ENCODE measurements at regions not wholly inside any gene's neighbourhood (a gene's known extent, or its start where the extent isn't known, plus 50 kb on each side); places are given as distances from the start of the nearest gene placed in this dataset.

DNA sequence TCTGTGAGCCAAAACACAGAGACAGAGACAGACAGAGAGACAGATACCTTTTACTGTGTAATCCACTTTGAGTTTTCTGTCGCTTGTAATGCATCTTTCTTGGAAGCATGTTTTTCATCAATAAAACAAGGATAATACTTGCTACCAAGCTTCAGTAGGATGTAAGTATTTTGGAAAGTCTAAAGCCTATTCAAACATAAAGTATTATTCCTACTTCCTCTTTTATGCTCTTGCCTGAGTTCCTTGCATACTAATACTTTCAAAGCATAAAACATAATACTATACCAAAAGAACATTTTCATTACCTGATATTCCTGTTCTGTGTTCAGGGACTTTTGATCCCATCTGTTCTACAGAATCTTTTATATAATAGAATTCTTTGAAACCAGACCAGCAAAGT is 64.5 kb upstream of the SLC30A5 start:
- Histone ChIP-seq H3K9me3 (no peaks in the 10 kb centered on the region), H3K36me3 (no peaks in the 10 kb centered on the region), H3K4me1 (ENCODE audit: insufficient read depth) (no peaks in the 10 kb centered on the region), H3K27me3 (no peaks in the 10 kb centered on the region), H3K4me3 (no peak overlapping the region), H3K27ac (no peak overlapping the region)
- no peak for TF ChIP-seq POLR2A (IDR thresholded peaks at IDR 0.05)
- 83 to 91% (median 90%) methylated on average over 1 of the region's 1 CpG for whole genome bisulfite sequencing, 3 donors
- intact Hi-C loops (cut with DNase I), result no loop called here
- no peak for DNase-seq

DNA sequence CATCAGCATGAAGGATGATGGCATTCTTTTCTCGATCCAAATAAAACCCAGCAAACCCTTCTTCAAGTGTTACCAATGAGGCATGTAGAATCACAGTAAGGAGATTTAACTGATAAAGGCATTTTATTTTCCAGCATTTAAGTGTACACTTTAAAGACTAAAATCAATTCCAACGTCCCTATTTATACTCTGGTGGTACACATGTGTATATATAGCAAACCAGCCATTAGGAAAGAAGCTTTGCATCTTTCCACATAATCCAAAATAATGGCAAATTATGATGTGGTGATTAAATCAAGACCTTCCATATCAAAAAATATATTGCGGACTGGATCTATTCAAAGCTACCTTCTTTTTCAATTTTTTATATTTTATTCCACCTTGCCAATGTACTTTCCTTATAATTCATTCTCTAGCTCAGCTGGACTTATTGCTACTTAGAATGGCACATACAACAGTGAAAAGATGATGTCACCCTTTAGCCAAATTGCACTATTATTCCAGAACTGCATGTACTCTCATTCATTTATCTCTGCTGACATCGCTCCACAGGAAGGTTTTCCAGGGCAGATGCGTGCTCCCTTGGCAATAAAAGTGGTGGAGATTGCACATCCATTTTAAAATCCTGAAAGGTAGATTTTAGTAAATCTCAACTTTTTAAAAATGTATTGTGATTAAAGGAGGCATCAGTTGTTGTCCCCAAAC is 63.3 kb upstream of the SLC30A5 start:
- TF ChIP-seq, protein P1, sequence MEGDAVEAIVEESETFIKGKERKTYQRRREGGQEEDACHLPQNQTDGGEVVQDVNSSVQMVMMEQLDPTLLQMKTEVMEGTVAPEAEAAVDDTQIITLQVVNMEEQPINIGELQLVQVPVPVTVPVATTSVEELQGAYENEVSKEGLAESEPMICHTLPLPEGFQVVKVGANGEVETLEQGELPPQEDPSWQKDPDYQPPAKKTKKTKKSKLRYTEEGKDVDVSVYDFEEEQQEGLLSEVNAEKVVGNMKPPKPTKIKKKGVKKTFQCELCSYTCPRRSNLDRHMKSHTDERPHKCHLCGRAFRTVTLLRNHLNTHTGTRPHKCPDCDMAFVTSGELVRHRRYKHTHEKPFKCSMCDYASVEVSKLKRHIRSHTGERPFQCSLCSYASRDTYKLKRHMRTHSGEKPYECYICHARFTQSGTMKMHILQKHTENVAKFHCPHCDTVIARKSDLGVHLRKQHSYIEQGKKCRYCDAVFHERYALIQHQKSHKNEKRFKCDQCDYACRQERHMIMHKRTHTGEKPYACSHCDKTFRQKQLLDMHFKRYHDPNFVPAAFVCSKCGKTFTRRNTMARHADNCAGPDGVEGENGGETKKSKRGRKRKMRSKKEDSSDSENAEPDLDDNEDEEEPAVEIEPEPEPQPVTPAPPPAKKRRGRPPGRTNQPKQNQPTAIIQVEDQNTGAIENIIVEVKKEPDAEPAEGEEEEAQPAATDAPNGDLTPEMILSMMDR (IDR thresholded peaks at IDR 0.05), result no peak
- TF ChIP-seq POLR2A (IDR thresholded peaks at IDR 0.05) (no peak), EP300 (IDR thresholded peaks at IDR 0.05) (no peak)
- intact Hi-C loops (cut with DNase I), result no loop called here
- H3K27ac ChIP-seq, result no peak overlapping the region

DNA sequence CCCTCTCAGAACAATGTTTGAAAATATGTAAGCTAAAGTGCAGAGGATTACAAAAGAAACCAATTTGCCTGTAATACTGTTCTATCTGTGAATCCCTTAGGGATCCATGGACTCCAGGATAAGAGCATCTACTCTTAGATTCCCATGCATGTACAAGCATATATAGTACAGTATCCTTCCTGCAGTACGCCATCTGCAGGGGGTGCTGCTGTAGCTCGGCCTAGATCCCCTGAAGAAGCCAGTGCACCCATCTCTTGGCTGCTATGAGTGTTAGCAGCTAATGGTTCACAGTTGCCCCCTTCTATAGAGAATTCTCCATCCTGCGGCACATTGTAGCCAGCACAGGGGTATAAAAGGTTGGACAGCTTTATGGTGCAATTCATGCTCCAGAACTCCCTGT is 61.8 kb upstream of the SLC30A5 start:
- Histone ChIP-seq H3K27ac (no peak overlapping the region), H3K36me3 (no peaks in the 10 kb centered on the region), H3K4me3 (no peak overlapping the region), H3K9me3 (no peaks in the 10 kb centered on the region), H3K27me3 (no peaks in the 10 kb centered on the region), H3K4me1 (ENCODE audit: insufficient read depth) (no peaks in the 10 kb centered on the region)
- WGBS, 3 donors, result 83 to 96% (median 92%) methylated on average over 3 of the region's 3 CpGs
- no peak for DNase-seq
- TF ChIP-seq POLR2A (IDR thresholded peaks at IDR 0.05), result no peak
- intact Hi-C loops (cut with DNase I), result no loop called here

More for the DNA sequence above, 63.3 kb upstream of the SLC30A5 start:
- H3K9me3 ChIP-seq, result no peaks in the 10 kb centered on the region
- no peak overlapping the region for H3K4me3 ChIP-seq
- no peak for DNase-seq
- no peaks in the 10 kb centered on the region for H3K36me3 ChIP-seq
- H3K27me3 ChIP-seq, result no peaks in the 10 kb centered on the region
- H3K4me1 ChIP-seq (ENCODE audit: insufficient read depth), result no peaks in the 10 kb centered on the region
- 66 to 68% (median 68%) methylated on average over 5 of the region's 5 CpGs for WGBS, 3 donors

DNA sequence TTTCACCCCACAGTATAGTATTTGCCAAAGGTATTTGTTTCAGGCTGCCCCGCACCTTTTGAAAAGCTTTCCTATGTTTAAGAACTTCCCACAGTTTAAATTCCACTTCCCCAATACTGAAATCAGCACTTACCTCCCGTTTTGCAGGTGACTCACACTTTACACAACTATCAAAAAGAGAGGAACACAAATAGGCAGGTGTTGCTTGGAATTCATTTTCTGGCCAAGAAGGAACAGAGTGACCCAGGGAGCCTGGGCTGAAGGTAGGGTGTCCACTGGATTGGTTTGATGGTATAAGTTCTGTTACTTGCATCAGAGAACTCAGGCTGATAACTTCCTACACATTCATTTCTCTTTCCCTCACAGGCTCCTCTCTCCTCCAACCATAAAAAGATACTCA is 60.1 kb upstream of the SLC30A5 start:
- 66 to 90% (median 87%) methylated on average over 2 of the region's 2 CpGs for WGBS, 3 donors
- H3K4me3 ChIP-seq, result no peak overlapping the region
- no peaks in the 10 kb centered on the region for H3K36me3 ChIP-seq
- H3K27ac ChIP-seq, result no peak overlapping the region
- TF ChIP-seq POLR2A (IDR thresholded peaks at IDR 0.05) (no peak), EP300 (IDR thresholded peaks at IDR 0.05) (no peak)
- TF ChIP-seq, protein P1 (IDR thresholded peaks at IDR 0.05), result no peak
- no peaks in the 10 kb centered on the region for H3K4me1 ChIP-seq (ENCODE audit: insufficient read depth)
- DNase-seq, result no peak
- H3K9me3 ChIP-seq, result no peaks in the 10 kb centered on the region
- H3K27me3 ChIP-seq, result no peaks in the 10 kb centered on the region
- intact Hi-C loops (cut with DNase I), result no loop called here

DNA sequence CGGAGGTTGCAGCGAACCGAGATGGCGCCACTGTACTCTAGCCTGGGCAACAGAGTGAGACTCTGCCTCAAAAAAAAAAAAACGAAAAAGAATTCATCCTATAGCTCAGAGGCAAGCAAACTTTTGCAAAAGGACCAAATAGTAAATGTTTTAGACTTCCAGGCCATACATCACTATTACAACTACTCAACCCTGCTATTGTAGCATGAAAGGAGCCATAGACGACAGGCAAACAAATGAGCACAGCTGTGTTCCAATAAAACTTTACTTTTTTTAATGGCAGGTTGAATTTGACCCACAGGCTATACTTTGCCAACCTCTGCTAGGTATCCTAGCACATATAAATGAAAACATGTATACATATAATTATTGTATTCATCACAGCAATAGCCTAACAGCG is 58.9 kb upstream of the SLC30A5 start:
- WGBS, 3 donors, result 85 to 90% (median 87%) methylated on average over 7 of the region's 7 CpGs

More for the DNA sequence above, 58.9 kb upstream of the SLC30A5 start:
- Histone ChIP-seq H3K4me3 (no peak overlapping the region), H3K36me3 (no peaks in the 10 kb centered on the region), H3K27ac (no peak overlapping the region), H3K4me1 (ENCODE audit: insufficient read depth) (no peaks in the 10 kb centered on the region), H3K9me3 (no peaks in the 10 kb centered on the region), H3K27me3 (no peaks in the 10 kb centered on the region)
- intact Hi-C loops (cut with DNase I), result no loop called here
- no peak for DNase-seq
- TF ChIP-seq, protein P1 (IDR thresholded peaks at IDR 0.05), result no peak
- TF ChIP-seq POLR2A (IDR thresholded peaks at IDR 0.05), result no peak
- no peak for TF ChIP-seq EP300 (IDR thresholded peaks at IDR 0.05)

All from ovary (tissue), 7 donors.